ENCODE measurements at regions not wholly inside any gene's neighbourhood (a gene's known extent, or its start where the extent isn't known, plus 50 kb on each side); places are given as distances from the start of the nearest gene placed in this dataset.

- TF ChIP-seq CTCF (IDR thresholded peaks at IDR 0.05; ENCODE audit: low read depth, low read length) (no peak), EZH2phosphoT487 (IDR thresholded peaks at IDR 0.05; ENCODE audit: low read depth) (no peak)
These were observed 53.0 kb upstream of the INSIG1 start for GRCh38 chr7:155244675-155245074.

Measured in OCI-LY3 (cell line).